HL-60 (cell line): ENCODE measurements at regions not wholly inside any gene's neighbourhood (a gene's known extent, or its start where the extent isn't known, plus 50 kb on each side); places are given as distances from the start of the nearest gene placed in this dataset.

ENCODE experiments used
- DNase-seq, 2 experiments: peaks; one replicate each; pipeline ENCODE4 v3.0.0-alpha.2; 2010 to 2020; ENCODE audit warnings: low read depth in 1 of 2, low spot score in 1 of 2
- H3K27ac ChIP-seq: fragments of 250-450 bp; sonication (Bioruptor Pico); replicated peaks from 2 replicates; pipeline ENCODE4 v1.5.1; 2020; ENCODE audit warnings: mild to moderate bottlenecking, moderate library complexity
- H3K27me3 ChIP-seq: fragments of 250-450 bp; sonication (Bioruptor Pico); 2 replicates; pipeline ENCODE4 v1.5.1; 2021; ENCODE audit warnings: mild to moderate bottlenecking, moderate library complexity; ENCODE audit not compliant: insufficient read depth, poor library complexity, severe bottlenecking
- H3K4me3 ChIP-seq: replicated peaks from 2 replicates; pipeline ENCODE4 v1.5.1; 2011; ENCODE audit warnings: mild to moderate bottlenecking, control low read depth, low read length; ENCODE audit not compliant: insufficient read depth
- CTCF ChIP-seq: IDR thresholded peaks from one replicate; pipeline ENCODE4 v1.5.1; 2011; ENCODE audit warnings: low read length, control low read depth, inconsistent platforms; ENCODE audit not compliant: insufficient read depth
- GABPA ChIP-seq: IDR thresholded peaks from 2 replicates; pipeline ENCODE4 v1.6.1; 2012; ENCODE audit warnings: low read depth
- POLR2AphosphoS5 ChIP-seq: IDR thresholded peaks from 2 replicates; pipeline ENCODE4 v1.6.1; 2012; ENCODE audit warnings: low read depth
- REST ChIP-seq: IDR thresholded peaks from 2 replicates; pipeline ENCODE4 v1.6.1; 2012; ENCODE audit warnings: low read depth; ENCODE audit not compliant: insufficient replicate concordance
- SPI1 ChIP-seq: IDR thresholded peaks from 2 replicates; pipeline ENCODE4 v1.6.1; 2012; ENCODE audit warnings: low read depth, mild to moderate bottlenecking, borderline replicate concordance

GRCh38 chr5:14944996-14945395 is 73.4 kb upstream of the ANKH start:
- Histone ChIP-seq H3K27me3 (no peaks in the 10 kb centered on the region), H3K27ac (no peak overlapping the region), H3K4me3 (no peak overlapping the region)
- no peak for DNase-seq
- TF ChIP-seq POLR2AphosphoS5: no peak
- TF ChIP-seq REST: no peak
- TF ChIP-seq GABPA: no peak
- no peak for TF ChIP-seq CTCF
- TF ChIP-seq SPI1: no peak

- no peak for DNase-seq
- H3K27me3 ChIP-seq: no peaks in the 10 kb centered on the region
- H3K27ac ChIP-seq: no peak overlapping the region
- no peak for TF ChIP-seq CTCF
- TF ChIP-seq GABPA: no peak
- TF ChIP-seq REST: no peak
- TF ChIP-seq SPI1: no peak
- TF ChIP-seq POLR2AphosphoS5: no peak
- H3K4me3 ChIP-seq: no peak overlapping the region
These were observed 72.8 kb upstream of the ANKH start for GRCh38 chr5:14944350-14944739.

GRCh38 chr5:14942212-14942611 is 70.6 kb upstream of the ANKH start:
- no peak overlapping the region for H3K4me3 ChIP-seq
- H3K27ac ChIP-seq: no peak overlapping the region
- no peak for DNase-seq
- TF ChIP-seq GABPA: no peak
- TF ChIP-seq SPI1: no peak
- TF ChIP-seq CTCF: no peak
- no peak for TF ChIP-seq REST
- no peak for TF ChIP-seq POLR2AphosphoS5
- H3K27me3 ChIP-seq: no peaks in the 10 kb centered on the region
